Keratinocyte (primary cell): ENCODE measurements at regions not wholly inside any gene's neighbourhood (a gene's known extent, or its start where the extent isn't known, plus 50 kb on each side); places are given as distances from the start of the nearest gene placed in this dataset.

Experiments
- DNase-seq: peaks from one replicate; pipeline ENCODE4 v3.0.0-alpha.2; 2011; ENCODE audit warnings: low read depth, missing footprints, low spot score
- FAIRE-seq: peaks from 2 replicates; lab custom pipeline; 2011; peaks lifted over from hg19 to GRCh38; lab: Jason Lieb, UNC
- H2AFZ ChIP-seq: 2 replicates; pipeline ENCODE4 v1.6.0; 2012; ENCODE audit warnings: low read length, control low read depth, inconsistent platforms; ENCODE audit not compliant: control insufficient read depth
- H3K27ac ChIP-seq: 2 replicates; pipeline ENCODE4 v1.5.1; 2011; ENCODE audit warnings: low read length; ENCODE audit not compliant: control insufficient read depth, insufficient read depth
- H3K27me3 ChIP-seq: 3 replicates; pipeline ENCODE4 v1.6.0; 2011; ENCODE audit warnings: low read length; ENCODE audit not compliant: control insufficient read depth, insufficient read depth; ENCODE audit errors: extremely low read depth
- H3K36me3 ChIP-seq, 2 experiments: 2 replicates in 1 of 2; 3 replicates in 1 of 2; pipeline ENCODE4 v1.5.1; 2011; ENCODE audit warnings: low read length in 2 of 2, mild to moderate bottlenecking in 1 of 2; ENCODE audit not compliant: control insufficient read depth in 2 of 2, insufficient read depth in 2 of 2; ENCODE audit errors: extremely low read depth in 1 of 2
- H3K4me1 ChIP-seq: 3 replicates; pipeline ENCODE4 v1.5.1; 2011; ENCODE audit warnings: low read length; ENCODE audit not compliant: control insufficient read depth, insufficient read depth; ENCODE audit errors: extremely low read depth
- H3K4me2 ChIP-seq: 3 replicates; pipeline ENCODE4 v1.6.0; 2011; ENCODE audit warnings: low read depth, low read length; ENCODE audit not compliant: control insufficient read depth, insufficient read depth; ENCODE audit errors: extremely low read depth
- H3K4me3 ChIP-seq, 3 experiments: fragments of 200-600 bp in 1 of 3; sonication (generic) in 1 of 3; 2 replicates in 2 of 3; 3 replicates in 1 of 3; pipeline ENCODE4 v1.5.1; 2011 to 2016; ENCODE audit warnings: low read length in 3 of 3, mild to moderate bottlenecking in 3 of 3, control low read depth in 2 of 3, inconsistent platforms in 1 of 3, low read depth in 1 of 3, mixed read lengths in 1 of 3, mixed run types in 1 of 3, moderate library complexity in 1 of 3; ENCODE audit not compliant: control insufficient read depth in 2 of 3, insufficient read depth in 2 of 3; ENCODE audit errors: extremely low read depth in 1 of 3
- H3K79me2 ChIP-seq: 2 replicates; pipeline ENCODE4 v1.6.0; 2012; ENCODE audit warnings: low read length; ENCODE audit not compliant: control insufficient read depth, insufficient read depth
- H3K9ac ChIP-seq: 3 replicates; pipeline ENCODE4 v1.6.0; 2011; ENCODE audit warnings: low read length; ENCODE audit not compliant: control insufficient read depth, insufficient read depth; ENCODE audit errors: extremely low read depth
- H3K9me1 ChIP-seq: 3 replicates; pipeline ENCODE4 v1.6.0; 2011; ENCODE audit warnings: low read length; ENCODE audit not compliant: control insufficient read depth, insufficient read depth; ENCODE audit errors: extremely low read depth
- H3K9me3 ChIP-seq: 2 replicates; pipeline ENCODE4 v1.5.1; 2012; ENCODE audit warnings: low read depth, low read length; ENCODE audit not compliant: control insufficient read depth
- H4K20me1 ChIP-seq: 3 replicates; pipeline ENCODE4 v1.6.0; 2011; ENCODE audit warnings: low read length; ENCODE audit not compliant: control insufficient read depth, insufficient read depth; ENCODE audit errors: extremely low read depth
- EZH2 ChIP-seq: IDR thresholded peaks from one replicate; pipeline ENCODE4 v1.6.1; 2012; ENCODE audit warnings: inconsistent platforms, mild to moderate bottlenecking, low read length, moderate library complexity
- dilution Hi-C: fragments of 300-500 bp; cut with MboI; formaldehyde crosslinking; loops from one replicate; pipeline ENCODE4 v1.7.0; 2020; ENCODE audit warnings: low sequenced_read_pairs; ENCODE audit not compliant: extremely low pct_ligation_motif_present
- TF ChIP-seq, protein P1 (sequence below), 3 experiments: IDR thresholded peaks in 1 of 3; conservative IDR thresholded peaks in 1 of 3; optimal IDR thresholded peaks in 1 of 3; 2 replicates in 2 of 3; 3 replicates in 1 of 3; pipeline versions ENCODE3 to v1.5.1; 2011; ENCODE audit warnings: low read length in 3 of 3, mild to moderate bottlenecking in 3 of 3, moderate library complexity in 2 of 3, control low read depth in 1 of 3, inconsistent platforms in 1 of 3; ENCODE audit not compliant: insufficient read depth in 2 of 3; ENCODE audit errors: extremely low read depth in 1 of 3

DNA sequence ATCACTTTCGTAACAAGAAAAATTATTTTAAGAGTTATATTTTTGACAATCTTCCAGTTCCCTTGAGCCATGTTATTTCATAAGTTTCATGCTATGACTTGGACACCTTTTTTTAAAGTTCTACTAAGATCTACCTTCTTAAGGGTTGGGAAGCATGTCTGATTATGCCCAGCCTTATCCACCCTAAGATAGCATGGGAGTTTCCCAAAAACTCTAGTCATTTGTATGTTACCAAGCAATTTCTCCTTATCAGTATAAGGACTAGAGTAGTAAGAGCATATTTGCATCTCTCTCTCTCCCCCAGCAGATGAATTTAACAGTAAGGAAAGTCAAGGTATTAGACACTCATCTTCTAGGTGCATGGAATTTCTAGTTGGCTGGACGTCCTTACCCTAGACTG is 85.1 kb upstream of the NTRK3 start:
- H2AFZ ChIP-seq, result no peak overlapping the region
- H3K27ac ChIP-seq, result no peak overlapping the region
- no peak for FAIRE-seq
- H3K9me3 ChIP-seq, result no peaks in the 10 kb centered on the region
- H3K4me3 ChIP-seq, result no peak overlapping the region
- no peak for DNase-seq
- no peaks in the 10 kb centered on the region for H3K79me2 ChIP-seq
- no peaks in the 10 kb centered on the region for H3K9me1 ChIP-seq
- no peaks in the 10 kb centered on the region for H3K27me3 ChIP-seq
- H4K20me1 ChIP-seq, result no peaks in the 10 kb centered on the region
- no peak overlapping the region for H3K4me2 ChIP-seq
- no peak overlapping the region for H3K9ac ChIP-seq
- H3K36me3 ChIP-seq, result no peaks in the 10 kb centered on the region
- H3K4me1 ChIP-seq, result no peaks in the 10 kb centered on the region
- dilution Hi-C loops, result no loop called here
- TF ChIP-seq, protein P1, sequence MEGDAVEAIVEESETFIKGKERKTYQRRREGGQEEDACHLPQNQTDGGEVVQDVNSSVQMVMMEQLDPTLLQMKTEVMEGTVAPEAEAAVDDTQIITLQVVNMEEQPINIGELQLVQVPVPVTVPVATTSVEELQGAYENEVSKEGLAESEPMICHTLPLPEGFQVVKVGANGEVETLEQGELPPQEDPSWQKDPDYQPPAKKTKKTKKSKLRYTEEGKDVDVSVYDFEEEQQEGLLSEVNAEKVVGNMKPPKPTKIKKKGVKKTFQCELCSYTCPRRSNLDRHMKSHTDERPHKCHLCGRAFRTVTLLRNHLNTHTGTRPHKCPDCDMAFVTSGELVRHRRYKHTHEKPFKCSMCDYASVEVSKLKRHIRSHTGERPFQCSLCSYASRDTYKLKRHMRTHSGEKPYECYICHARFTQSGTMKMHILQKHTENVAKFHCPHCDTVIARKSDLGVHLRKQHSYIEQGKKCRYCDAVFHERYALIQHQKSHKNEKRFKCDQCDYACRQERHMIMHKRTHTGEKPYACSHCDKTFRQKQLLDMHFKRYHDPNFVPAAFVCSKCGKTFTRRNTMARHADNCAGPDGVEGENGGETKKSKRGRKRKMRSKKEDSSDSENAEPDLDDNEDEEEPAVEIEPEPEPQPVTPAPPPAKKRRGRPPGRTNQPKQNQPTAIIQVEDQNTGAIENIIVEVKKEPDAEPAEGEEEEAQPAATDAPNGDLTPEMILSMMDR (optimal IDR thresholded peaks at IDR 0.05 in 1 of 3, IDR thresholded peaks at IDR 0.05 in 1 of 3, conservative IDR thresholded peaks at IDR 0.05 in 1 of 3; ENCODE audit: extremely low read depth in 1 of 3, insufficient read depth in 2 of 3, low read length in 3 of 3), result no peak
- TF ChIP-seq EZH2, result no peak

DNA sequence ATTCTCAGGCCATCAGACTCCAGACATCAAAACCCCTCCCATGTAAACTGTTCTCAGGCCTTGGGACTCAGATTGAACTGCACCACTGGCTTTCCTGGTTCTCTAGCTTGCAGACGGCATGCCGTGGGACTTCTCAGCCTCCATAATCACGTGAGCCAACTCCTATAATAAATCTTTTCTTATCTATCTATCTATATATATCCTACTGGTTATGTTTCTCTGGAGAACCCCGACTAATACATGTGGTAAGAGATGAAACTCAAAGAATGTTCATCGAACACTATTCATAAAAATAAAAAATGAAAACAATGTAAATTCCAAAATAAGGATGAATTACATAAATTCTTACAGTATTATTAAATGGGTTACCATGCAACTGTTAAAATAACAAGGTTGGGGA is 84.5 kb upstream of the NTRK3 start:
- H4K20me1 ChIP-seq, result no peaks in the 10 kb centered on the region
- DNase-seq, result no peak
- no peaks in the 10 kb centered on the region for H3K9me1 ChIP-seq
- no peak overlapping the region for H3K4me3 ChIP-seq
- no peak for TF ChIP-seq EZH2
- TF ChIP-seq, protein P1 (optimal IDR thresholded peaks at IDR 0.05 in 1 of 3, IDR thresholded peaks at IDR 0.05 in 1 of 3, conservative IDR thresholded peaks at IDR 0.05 in 1 of 3; ENCODE audit: extremely low read depth in 1 of 3, insufficient read depth in 2 of 3, low read length in 3 of 3), result no peak
- no peaks in the 10 kb centered on the region for H3K79me2 ChIP-seq
- no peak overlapping the region for H3K4me2 ChIP-seq
- no peak overlapping the region for H3K27ac ChIP-seq
- no peaks in the 10 kb centered on the region for H3K36me3 ChIP-seq
- no peak overlapping the region for H3K9ac ChIP-seq
- no peaks in the 10 kb centered on the region for H3K27me3 ChIP-seq
- no peak overlapping the region for H2AFZ ChIP-seq
- no peaks in the 10 kb centered on the region for H3K9me3 ChIP-seq
- FAIRE-seq, result no peak
- dilution Hi-C loops, result no loop called here
- no peaks in the 10 kb centered on the region for H3K4me1 ChIP-seq
